ENCODE measurements at regions not wholly inside any gene's neighbourhood (a gene's known extent, or its start where the extent isn't known, plus 50 kb on each side); places are given as distances from the start of the nearest gene placed in this dataset.
A peak's percentile ranks its signal among the peaks of the same experiment; 100 is the strongest.

DNA sequence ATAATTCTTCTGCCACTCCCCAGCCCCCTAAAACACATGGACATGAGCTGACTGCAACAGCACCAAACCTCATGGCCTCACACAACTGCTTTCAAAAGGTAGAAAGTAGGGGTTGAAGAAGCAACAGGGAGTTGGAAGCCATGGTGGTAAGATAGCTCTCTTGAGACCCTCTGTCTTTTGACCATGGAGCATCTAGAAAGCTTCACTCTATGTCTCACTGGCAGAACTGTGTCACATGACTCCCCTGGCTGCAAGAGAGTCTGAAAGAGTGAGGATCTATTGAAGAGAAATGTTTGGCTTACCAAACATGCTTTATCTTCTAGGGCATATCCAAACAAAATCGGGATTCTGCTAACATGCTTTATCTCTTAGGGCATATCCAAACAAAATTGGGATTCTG lies 142.9 kb upstream of the WSCD2 start:
- no peak for DNase-seq
- peaks cover 14% of the 10 kb centered on the region for H3K27me3 Mint-ChIP-seq (ENCODE audit: low read depth)
- CTCF ChIA-PET: no interaction called here
- H3K9me3 Mint-ChIP-seq (ENCODE audit: insufficient read depth): no peaks in the 10 kb centered on the region
- H3K4me1 Mint-ChIP-seq (ENCODE audit: low read depth): no peaks in the 10 kb centered on the region
- no peaks in the 10 kb centered on the region for H3K36me3 Mint-ChIP-seq (ENCODE audit: low read depth)
- POLR2A ChIA-PET: no interaction called here
- no peak overlapping the region for H3K4me3 Mint-ChIP-seq
- no peak for ATAC-seq
- H3K27ac Mint-ChIP-seq: no peak overlapping the region

DNA sequence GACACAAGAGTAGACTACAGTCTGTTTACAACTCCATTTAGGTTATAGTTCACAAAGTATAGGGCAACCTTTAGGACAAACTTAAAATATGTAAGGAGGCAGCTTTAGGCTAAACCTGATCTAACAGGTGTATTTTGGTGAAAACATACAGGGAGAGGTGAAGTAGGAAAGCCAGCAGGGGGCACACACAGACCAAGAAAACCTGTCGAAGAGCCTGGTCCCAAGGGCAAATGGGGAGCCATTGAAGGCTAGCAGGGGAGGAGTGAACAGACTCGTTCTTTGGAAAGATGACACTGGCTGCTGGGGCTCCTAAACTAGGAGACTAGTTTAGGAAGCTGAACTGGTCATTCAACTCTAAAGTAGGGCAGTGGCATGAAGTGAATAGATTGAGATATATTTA lies 138.8 kb upstream of the WSCD2 start:
- Mint-ChIP-seq H3K4me3 (no peak overlapping the region), H3K27me3 (ENCODE audit: low read depth) (peaks cover 11% of the 10 kb centered on the region), H3K27ac (no peak overlapping the region), H3K4me1 (ENCODE audit: low read depth) (no peaks in the 10 kb centered on the region), H3K9me3 (ENCODE audit: insufficient read depth) (no peaks in the 10 kb centered on the region), H3K36me3 (ENCODE audit: low read depth) (no peaks in the 10 kb centered on the region)
- CTCF ChIA-PET: interaction anchor here (0.6 to 3.8 kb wide), 9 partner anchors 12 to 582 kb away, joined by 3 to 20 read pairs (median 5); no protein-coding TSS in a partner anchor
- DNase-seq: peak; percentile 42
- no peak for ATAC-seq
- POLR2A ChIA-PET: no interaction called here

DNA sequence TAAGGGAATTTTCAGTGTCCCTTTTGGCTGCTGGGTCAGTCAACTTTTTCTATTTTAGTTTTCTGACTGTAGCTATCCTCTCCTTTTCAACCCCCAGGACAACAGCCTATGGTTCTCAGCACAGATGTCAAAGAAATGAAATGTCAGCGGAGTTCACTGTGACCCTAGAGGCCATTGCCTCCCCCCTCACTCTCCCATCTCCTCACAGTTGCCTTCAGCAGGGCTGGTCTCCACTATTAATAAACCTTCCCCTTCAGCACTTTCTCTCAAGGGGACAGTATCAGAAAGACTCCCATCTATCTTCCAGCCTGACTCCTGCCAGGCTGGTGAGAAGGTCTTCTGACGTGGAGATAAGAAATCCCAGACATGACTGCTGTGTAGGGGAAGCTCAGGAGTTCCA lies 137.1 kb upstream of the WSCD2 start:
- POLR2A ChIA-PET: no interaction called here
- DNase-seq (no peak), ATAC-seq (no peak)
- Mint-ChIP-seq H3K27ac (no peak overlapping the region), H3K36me3 (ENCODE audit: low read depth) (no peaks in the 10 kb centered on the region), H3K4me1 (ENCODE audit: low read depth) (no peaks in the 10 kb centered on the region), H3K27me3 (ENCODE audit: low read depth) (peaks cover 19% of the 10 kb centered on the region), H3K9me3 (ENCODE audit: insufficient read depth) (no peaks in the 10 kb centered on the region), H3K4me3 (no peak overlapping the region)
- CTCF ChIA-PET: interaction anchor here (0.7 to 3.8 kb wide), 7 partner anchors 13 to 520 kb away, joined by 3 to 20 read pairs (median 3); no protein-coding TSS in a partner anchor

DNA sequence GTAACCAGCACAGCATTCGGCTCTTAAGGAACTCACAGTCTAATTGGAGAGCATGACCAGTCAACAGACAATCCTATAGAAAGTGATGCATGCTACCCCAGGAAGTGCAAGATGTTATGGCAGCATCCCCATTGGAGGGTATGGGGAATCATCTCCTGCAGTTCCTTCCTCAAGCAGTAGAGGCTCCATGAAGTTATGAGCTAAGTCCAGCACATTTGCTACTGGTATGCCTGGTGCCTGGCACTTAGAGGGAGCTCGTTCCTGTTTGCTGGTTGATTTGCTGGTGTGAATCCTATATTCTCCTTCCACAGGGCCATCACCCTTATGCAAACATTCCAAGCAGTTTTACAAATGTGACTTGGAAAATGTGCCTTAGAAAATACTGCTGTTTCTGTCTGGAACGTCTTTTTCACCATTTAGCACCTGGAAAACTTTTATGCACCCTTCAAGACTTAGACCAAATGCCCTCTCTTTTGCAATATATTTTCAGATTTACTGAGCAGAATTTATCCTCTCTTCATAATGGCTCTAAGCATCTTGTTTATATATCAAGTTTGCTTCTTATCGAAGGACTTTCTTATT lies 136.1 kb upstream of the WSCD2 start:
- Mint-ChIP-seq H3K9me3 (ENCODE audit: insufficient read depth) (no peaks in the 10 kb centered on the region), H3K27ac (no peak overlapping the region), H3K36me3 (ENCODE audit: low read depth) (no peaks in the 10 kb centered on the region), H3K4me3 (no peak overlapping the region), H3K27me3 (ENCODE audit: low read depth) (peaks cover 19% of the 10 kb centered on the region), H3K4me1 (ENCODE audit: low read depth) (no peaks in the 10 kb centered on the region)
- ChIA-PET CTCF (interaction anchor here (0.7 to 3.8 kb wide), 9 partner anchors 10 to 519 kb away, joined by 3 to 20 read pairs (median 3); no protein-coding TSS in a partner anchor), POLR2A (no interaction called here)
- DNase-seq (peak; percentile 25), ATAC-seq (no peak)

DNA sequence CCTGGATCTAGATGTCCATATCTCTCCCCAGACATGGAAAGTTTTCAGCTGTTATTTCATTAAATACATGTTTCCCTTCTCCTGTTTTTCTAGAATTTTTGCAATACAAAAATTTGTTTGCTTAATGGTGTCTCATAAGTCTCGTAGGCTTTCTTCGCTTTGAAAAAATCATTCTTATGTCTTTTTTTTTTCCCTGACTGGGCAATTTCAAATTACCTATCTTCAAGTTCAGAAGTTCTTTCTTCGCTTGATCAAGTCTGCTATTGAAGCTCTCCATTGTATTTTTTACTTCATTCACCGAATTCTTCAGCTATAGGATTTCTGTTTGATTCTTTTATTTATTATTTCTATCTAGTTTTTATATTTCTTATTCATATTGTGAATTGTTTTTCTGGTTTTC lies 130.2 kb upstream of the WSCD2 start:
- Mint-ChIP-seq H3K4me1 (ENCODE audit: low read depth) (no peaks in the 10 kb centered on the region), H3K27me3 (ENCODE audit: low read depth) (peaks cover 13% of the 10 kb centered on the region), H3K9me3 (ENCODE audit: insufficient read depth) (no peaks in the 10 kb centered on the region), H3K4me3 (no peak overlapping the region), H3K36me3 (ENCODE audit: low read depth) (no peaks in the 10 kb centered on the region), H3K27ac (no peak overlapping the region)
- POLR2A ChIA-PET: no interaction called here
- ATAC-seq (no peak), DNase-seq (no peak)
- CTCF ChIA-PET: no interaction called here

DNA sequence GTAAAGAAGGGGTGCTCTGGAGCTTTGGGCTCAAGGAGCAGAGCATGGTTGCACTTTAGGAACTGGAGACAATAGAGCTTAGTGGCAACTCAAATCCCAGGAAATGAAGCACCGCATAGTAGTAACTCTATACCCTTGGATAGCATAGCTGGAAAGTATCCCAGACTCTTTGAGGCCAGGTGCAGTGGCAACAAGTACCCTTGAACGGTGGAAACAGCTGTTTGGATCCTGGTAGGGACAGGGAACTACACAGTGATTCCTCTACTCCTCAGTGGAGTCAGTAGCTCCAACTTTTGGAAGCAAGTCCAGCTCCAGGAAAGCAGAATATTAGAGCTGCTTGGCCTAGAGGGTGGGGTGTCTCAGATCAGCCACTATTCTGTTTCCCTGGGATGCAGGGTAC lies 129.0 kb upstream of the WSCD2 start:
- no peaks in the 10 kb centered on the region for H3K36me3 Mint-ChIP-seq (ENCODE audit: low read depth)
- POLR2A ChIA-PET: no interaction called here
- CTCF ChIA-PET: no interaction called here
- peaks cover 11% of the 10 kb centered on the region for H3K27me3 Mint-ChIP-seq (ENCODE audit: low read depth)
- H3K4me3 Mint-ChIP-seq: no peak overlapping the region
- DNase-seq (no peak), ATAC-seq (no peak)
- no peaks in the 10 kb centered on the region for H3K4me1 Mint-ChIP-seq (ENCODE audit: low read depth)
- H3K27ac Mint-ChIP-seq: no peak overlapping the region
- no peaks in the 10 kb centered on the region for H3K9me3 Mint-ChIP-seq (ENCODE audit: insufficient read depth)

DNA sequence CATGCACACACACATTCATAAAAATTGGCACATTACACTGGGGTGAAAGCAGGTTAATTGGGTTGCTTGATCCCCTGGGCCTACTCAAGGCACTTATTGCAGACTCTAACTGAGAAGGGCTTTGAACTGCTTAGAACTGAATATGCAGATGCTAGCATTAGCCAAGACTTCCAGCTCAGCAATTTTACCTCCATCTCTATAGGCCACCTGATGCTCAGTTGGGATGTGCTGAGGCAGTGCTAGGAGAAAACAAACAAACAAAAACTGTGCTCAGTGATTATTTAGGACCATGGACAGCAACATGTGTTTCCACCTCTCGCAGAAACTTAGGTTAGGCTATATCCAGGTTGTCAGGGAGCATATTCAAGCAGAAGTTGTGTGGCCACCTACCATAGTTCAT lies 124.8 kb upstream of the WSCD2 start:
- Mint-ChIP-seq H3K9me3 (ENCODE audit: insufficient read depth) (no peaks in the 10 kb centered on the region), H3K4me3 (no peak overlapping the region), H3K36me3 (ENCODE audit: low read depth) (no peaks in the 10 kb centered on the region), H3K27ac (no peak overlapping the region), H3K27me3 (ENCODE audit: low read depth) (peaks cover 2% of the 10 kb centered on the region), H3K4me1 (ENCODE audit: low read depth) (no peaks in the 10 kb centered on the region)
- no peak for ATAC-seq
- no peak for DNase-seq
- ChIA-PET CTCF (no interaction called here), POLR2A (no interaction called here)

DNA sequence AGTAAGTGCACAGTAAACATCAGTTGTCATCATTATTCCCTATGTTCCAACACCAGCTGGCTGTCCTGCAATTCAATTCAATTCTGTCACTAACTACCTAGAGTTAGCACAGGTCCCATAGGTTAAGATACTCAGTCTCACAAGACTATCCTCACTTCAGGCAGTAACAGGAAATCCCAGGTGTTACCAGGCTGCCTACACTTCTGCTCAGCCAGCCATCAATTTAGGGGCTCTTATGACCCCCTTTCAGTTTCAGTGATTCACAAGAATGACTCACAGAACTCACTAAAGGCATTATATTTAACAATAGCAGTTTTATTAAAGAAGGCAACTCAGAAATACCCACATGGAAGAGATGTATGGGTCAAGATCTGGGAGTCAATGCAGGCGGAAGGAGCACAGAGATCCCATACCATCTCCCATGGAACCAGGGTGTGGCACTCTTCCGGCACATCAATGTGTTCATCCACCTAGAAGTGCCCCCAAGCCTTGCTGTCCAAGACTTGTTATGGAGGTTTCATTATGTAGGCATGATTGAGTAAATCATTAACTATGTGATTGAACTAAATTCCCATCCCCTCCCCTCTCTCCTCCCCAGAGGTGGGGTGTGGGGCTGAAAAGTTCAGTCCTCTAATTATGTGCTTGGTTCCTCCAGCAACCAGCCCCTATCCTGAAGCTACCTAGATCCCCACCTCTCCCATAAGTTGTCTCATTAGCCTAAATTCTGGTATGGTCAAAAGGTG lies 120.8 kb upstream of the WSCD2 start:
- Mint-ChIP-seq H3K4me3 (no peak overlapping the region), H3K4me1 (ENCODE audit: low read depth) (no peaks in the 10 kb centered on the region), H3K27me3 (ENCODE audit: low read depth) (peaks cover 6% of the 10 kb centered on the region), H3K36me3 (ENCODE audit: low read depth) (no peaks in the 10 kb centered on the region), H3K27ac (no peak overlapping the region), H3K9me3 (ENCODE audit: insufficient read depth) (no peaks in the 10 kb centered on the region)
- DNase-seq (no peak), ATAC-seq (no peak)
- ChIA-PET POLR2A (no interaction called here), CTCF (no interaction called here)

DNA sequence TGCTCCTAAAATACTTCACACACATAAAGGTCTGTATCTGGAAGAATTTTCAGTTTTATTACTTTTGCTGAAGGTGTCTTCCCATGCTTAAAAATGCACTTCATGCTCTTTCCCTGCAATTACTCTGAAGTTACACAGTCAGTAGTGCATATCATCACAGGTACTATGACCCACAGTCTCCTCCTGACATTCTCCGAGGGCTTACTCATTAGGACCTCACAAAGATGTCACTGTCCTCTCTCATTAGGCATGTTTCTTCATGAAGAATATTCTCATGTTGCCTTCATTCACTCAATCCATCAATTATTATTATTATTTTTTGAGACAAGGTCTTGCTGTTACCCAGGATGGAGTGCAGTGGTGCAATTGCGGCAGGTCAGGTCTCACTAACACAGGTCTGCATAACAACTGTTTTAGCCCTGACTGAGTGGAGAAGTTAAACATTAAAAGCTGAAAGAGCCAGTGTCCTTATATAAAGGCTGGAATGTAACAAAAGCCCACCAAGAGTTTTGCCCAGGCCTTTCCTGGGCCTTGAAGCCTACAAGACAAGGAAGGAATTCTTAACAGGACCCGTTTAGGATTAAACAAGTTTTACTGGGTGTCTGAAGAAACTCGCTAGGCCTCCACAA lies 119.5 kb upstream of the WSCD2 start:
- H3K9me3 Mint-ChIP-seq (ENCODE audit: insufficient read depth): no peaks in the 10 kb centered on the region
- DNase-seq: no peak
- POLR2A ChIA-PET: no interaction called here
- H3K27me3 Mint-ChIP-seq (ENCODE audit: low read depth): peaks cover 6% of the 10 kb centered on the region
- H3K36me3 Mint-ChIP-seq (ENCODE audit: low read depth): no peaks in the 10 kb centered on the region
- H3K4me1 Mint-ChIP-seq (ENCODE audit: low read depth): no peaks in the 10 kb centered on the region
- ATAC-seq: no peak
- CTCF ChIA-PET: interaction anchor here (0.7 kb wide), 1 partner anchor 1740 kb away, joined by 3 read pairs; no protein-coding TSS in a partner anchor
- no peak overlapping the region for H3K27ac Mint-ChIP-seq
- no peak overlapping the region for H3K4me3 Mint-ChIP-seq

DNA sequence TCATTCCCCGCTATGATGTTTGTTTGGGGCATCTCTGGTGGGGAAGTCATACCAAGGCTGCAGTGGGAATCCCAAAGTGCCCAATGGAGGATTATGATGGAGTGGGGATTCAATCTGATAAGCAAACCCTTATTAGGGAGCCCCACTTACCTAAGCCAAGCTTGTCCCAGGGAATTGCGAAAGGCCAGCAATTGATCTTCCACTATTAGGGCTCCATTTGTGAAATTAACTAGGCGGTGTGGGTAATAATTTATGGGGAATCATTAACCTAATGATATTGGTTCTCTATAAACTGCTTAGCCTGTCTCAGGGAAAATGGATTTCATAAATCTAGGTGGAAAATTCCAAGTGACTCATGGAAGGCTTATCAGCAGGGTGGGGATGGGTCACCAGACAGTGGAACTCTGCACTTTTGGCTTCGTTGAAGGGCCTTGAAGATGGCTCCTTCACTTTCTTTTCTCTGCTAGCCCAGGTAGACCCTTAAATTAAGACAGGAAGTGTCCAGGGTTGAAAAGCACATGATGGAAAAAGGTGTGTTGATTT lies 113.0 kb upstream of the WSCD2 start:
- Mint-ChIP-seq H3K27ac (no peak overlapping the region), H3K4me1 (ENCODE audit: low read depth) (no peaks in the 10 kb centered on the region), H3K9me3 (ENCODE audit: insufficient read depth) (no peaks in the 10 kb centered on the region), H3K36me3 (ENCODE audit: low read depth) (no peaks in the 10 kb centered on the region), H3K4me3 (no peak overlapping the region), H3K27me3 (ENCODE audit: low read depth) (peaks cover 10% of the 10 kb centered on the region)
- POLR2A ChIA-PET: no interaction called here
- ATAC-seq: no peak
- CTCF ChIA-PET: no interaction called here
- no peak for DNase-seq

DNA sequence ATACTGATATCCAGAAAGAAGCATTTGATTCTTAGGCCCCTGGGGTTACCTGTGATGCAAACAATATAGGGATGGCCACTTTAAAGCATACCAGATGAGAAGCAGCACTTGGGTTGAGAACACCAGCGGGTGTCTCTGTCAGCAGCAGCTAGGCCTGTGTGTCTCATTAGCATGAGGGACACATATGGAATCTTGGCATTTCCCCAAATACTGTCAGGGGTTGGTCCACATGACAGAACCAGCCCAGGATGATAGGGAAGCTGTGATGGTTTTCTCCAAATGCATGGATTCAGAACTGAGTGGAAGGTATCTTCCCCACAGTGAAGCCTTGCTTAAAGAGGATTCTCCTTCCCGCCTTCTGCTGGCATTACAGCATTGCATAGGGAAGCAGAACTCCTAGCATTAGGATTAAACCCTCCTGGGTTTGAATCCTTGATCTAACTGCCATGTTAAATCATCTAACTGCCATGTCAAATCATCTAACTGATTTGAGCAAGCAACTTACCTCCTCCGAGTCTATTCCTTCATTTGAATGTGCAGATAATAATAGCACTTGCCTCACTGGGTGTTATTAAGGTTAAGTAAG lies 111.5 kb upstream of the WSCD2 start:
- no peak overlapping the region for H3K4me3 Mint-ChIP-seq
- ChIA-PET CTCF (no interaction called here), POLR2A (no interaction called here)
- H3K36me3 Mint-ChIP-seq (ENCODE audit: low read depth): no peaks in the 10 kb centered on the region
- ATAC-seq: no peak
- peaks cover 8% of the 10 kb centered on the region for H3K27me3 Mint-ChIP-seq (ENCODE audit: low read depth)
- H3K4me1 Mint-ChIP-seq (ENCODE audit: low read depth): no peaks in the 10 kb centered on the region
- H3K27ac Mint-ChIP-seq: no peak overlapping the region
- no peak for DNase-seq
- no peaks in the 10 kb centered on the region for H3K9me3 Mint-ChIP-seq (ENCODE audit: insufficient read depth)

DNA sequence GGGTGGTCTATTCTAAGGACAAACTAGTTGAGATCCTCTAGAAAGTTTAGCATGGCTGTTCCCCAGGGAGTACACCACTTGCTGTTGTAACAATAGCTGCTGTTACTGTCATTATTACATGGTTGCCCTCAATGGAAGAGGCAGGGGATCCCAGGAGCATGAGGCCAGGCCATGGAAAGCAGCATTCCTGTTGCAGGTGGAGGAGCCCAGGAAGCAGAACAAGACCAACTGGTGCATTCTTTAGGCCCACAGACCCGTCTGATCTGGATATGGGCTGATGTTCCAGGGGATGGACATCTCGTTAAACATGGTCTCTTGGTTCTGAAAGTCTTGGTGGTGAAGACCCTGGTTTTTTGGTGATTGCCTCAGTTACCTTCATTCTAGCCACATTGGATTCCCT lies 109.2 kb upstream of the WSCD2 start:
- Mint-ChIP-seq H3K4me1 (ENCODE audit: low read depth) (no peaks in the 10 kb centered on the region), H3K9me3 (ENCODE audit: insufficient read depth) (no peaks in the 10 kb centered on the region), H3K4me3 (no peak overlapping the region), H3K27ac (no peak overlapping the region), H3K36me3 (ENCODE audit: low read depth) (no peaks in the 10 kb centered on the region), H3K27me3 (ENCODE audit: low read depth) (peaks cover 4% of the 10 kb centered on the region)
- ChIA-PET CTCF (no interaction called here), POLR2A (no interaction called here)
- ATAC-seq (no peak), DNase-seq (no peak)

Data from activated CD8-positive, alpha-beta T cell treated with anti-CD3 and anti-CD28 coated beads, Interleukin-2, amount 10 ng/mL, durations not matched to agents 7 days and 5 days (primary cell).